NCI-H1417 treated with DMSO at 0.1 percent for 48 hours (cell line): ENCODE measurements at regions not wholly inside any gene's neighbourhood (a gene's known extent, or its start where the extent isn't known, plus 50 kb on each side); places are given as distances from the start of the nearest gene placed in this dataset.

ENCODE experiments used
- DNase-seq: peaks from one replicate; lab custom pipeline; 2025; lab: John Stamatoyannopoulos, UW

- DNase-seq, result no peak
Measured at GRCh38 chr13:105220063-105220462, 1315.4 kb downstream of the EFNB2 start.

- DNase-seq, result no peak
Measured at GRCh38 chr13:105219651-105220050, 1315.8 kb downstream of the EFNB2 start.

GRCh38 chr13:105213512-105213911, 1322.0 kb downstream of the EFNB2 start:
- DNase-seq, result no peak

- no peak for DNase-seq
Measured at GRCh38 chr13:105207572-105208293, 1327.7 kb downstream of the EFNB2 start.

GRCh38 chr13:105202354-105202753, 1333.1 kb downstream of the EFNB2 start:
- DNase-seq, result no peak

- no peak for DNase-seq
Measured at GRCh38 chr13:105201351-105201750, 1334.1 kb downstream of the EFNB2 start.

GRCh38 chr13:105200181-105200580, 1335.3 kb downstream of the EFNB2 start:
- no peak for DNase-seq

- DNase-seq, result no peak
Measured at GRCh38 chr13:105196052-105196451, 1339.4 kb downstream of the EFNB2 start.

- no peak for DNase-seq
Measured at GRCh38 chr13:105193026-105193425, 1342.4 kb downstream of the EFNB2 start.

GRCh38 chr13:105184201-105184600, 1351.3 kb downstream of the EFNB2 start:
- DNase-seq, result no peak

- no peak for DNase-seq
Measured at GRCh38 chr13:105177265-105177900, 1358.1 kb downstream of the EFNB2 start.

GRCh38 chr13:105170438-105170837, 1365.0 kb downstream of the EFNB2 start:
- DNase-seq, result no peak

- DNase-seq, result no peak
Measured at GRCh38 chr13:105168295-105168694, 1367.2 kb downstream of the EFNB2 start.

GRCh38 chr13:105167385-105167784, 1368.1 kb downstream of the EFNB2 start:
- DNase-seq, result no peak

GRCh38 chr13:105165449-105166125, 1369.9 kb downstream of the EFNB2 start:
- no peak for DNase-seq

- no peak for DNase-seq
Measured at GRCh38 chr13:105159841-105160240, 1375.6 kb downstream of the EFNB2 start.

GRCh38 chr13:105153611-105154010, 1381.9 kb downstream of the EFNB2 start:
- DNase-seq, result no peak

- no peak for DNase-seq
Measured at GRCh38 chr13:105151639-105152038, 1383.8 kb downstream of the EFNB2 start.

- no peak for DNase-seq
Measured at GRCh38 chr13:105147461-105147860, 1388.0 kb downstream of the EFNB2 start.

GRCh38 chr13:105144936-105145335, 1390.5 kb downstream of the EFNB2 start:
- no peak for DNase-seq

- DNase-seq, result no peak
Measured at GRCh38 chr13:105144020-105144419, 1391.4 kb downstream of the EFNB2 start.

- no peak for DNase-seq
Measured at GRCh38 chr13:105142556-105142955, 1392.9 kb downstream of the EFNB2 start.
